Activated CD4-positive, alpha-beta T cell treated with anti-CD3 and anti-CD28 coated beads, Interleukin-2, Interleukin-4, amounts not matched to agents 100 ng/mL and 50 ng/mL, durations not matched to agents 16 hours and 8 hours (primary cell): ENCODE measurements at regions not wholly inside any gene's neighbourhood (a gene's known extent, or its start where the extent isn't known, plus 50 kb on each side); places are given as distances from the start of the nearest gene placed in this dataset.
"Not testable (repeated sequence)": the region's sequence is repeated elsewhere in the genome, so short reads cannot be mapped to it uniquely, and the experiment has no call there.

Source experiments
- DNase-seq: peaks from one replicate; pipeline ENCODE4 v3.0.0-alpha.2; 2020; ENCODE audit warnings: low spot score

DNA sequence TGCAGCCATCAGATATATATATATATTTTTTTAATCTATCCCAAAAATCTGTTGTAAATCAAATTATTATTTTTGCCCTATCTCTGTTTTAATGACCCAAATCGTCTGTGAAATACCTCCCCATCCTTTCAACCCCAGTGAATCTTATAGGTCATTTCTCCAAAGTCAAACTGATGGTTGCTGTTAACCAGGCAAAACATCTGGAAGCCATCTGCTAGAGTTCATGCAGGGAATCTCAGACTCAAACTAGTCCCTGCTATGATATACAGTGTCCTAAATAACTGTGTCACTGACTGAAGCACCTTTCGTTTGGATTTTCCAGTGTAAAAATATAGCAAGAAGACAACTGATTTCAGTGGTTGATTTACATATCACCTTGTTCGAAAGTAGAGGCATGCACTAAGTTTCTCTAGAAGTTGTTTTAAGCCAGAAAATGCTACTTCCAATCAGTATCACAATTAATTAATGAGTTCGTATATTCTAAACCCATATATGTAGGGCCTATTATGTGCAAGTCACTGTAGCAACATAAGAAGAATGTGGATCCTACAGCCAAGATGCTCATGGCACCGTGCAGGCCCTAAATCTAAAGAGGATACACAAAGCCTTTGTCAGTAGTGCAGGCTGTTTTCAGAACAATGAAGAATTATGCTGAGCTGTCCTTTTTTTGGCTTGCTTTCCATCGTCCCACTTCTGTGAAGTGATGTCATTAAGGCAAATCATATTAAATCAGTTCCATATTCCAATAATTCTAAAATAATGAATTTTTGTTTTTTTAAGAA lies 566.0 kb downstream of the STK39 start:
- no peak for DNase-seq

DNA sequence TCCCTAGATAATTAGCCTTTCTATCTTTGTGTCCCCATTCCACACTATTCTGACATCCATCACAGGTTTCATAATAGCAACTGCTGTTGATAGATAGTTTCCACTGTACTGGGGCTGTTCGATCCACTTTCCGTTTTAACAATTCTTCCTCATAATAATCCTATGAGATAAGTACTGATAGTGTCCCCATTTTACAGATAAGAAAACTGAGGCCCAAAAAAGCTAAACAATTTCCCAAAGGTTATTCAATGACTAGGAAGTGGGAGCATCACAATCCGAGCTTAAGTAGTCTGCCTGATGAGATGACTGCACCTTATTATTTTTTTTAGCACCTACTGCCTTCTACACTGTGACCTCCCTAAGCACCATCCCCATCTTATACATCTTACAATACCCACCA lies 569.2 kb downstream of the STK39 start:
- no peak for DNase-seq

DNA sequence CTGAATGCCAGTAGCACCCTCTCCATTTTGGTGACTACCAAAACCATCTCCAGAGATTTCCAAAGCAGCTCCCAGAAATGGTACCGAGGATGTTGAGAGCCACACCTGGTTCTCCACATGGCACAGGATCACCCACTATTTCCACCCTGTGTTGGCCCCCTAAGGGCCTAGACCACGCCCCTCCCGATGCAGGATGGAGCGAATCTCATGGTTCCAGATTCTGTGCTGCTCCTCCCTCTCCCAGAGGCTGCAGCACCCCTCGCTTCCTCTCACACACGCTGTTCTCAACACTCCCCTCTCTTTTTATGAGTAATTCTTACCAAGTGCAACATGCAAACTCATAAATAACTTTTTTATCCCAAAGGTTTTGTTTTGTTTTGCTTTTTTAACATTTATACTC lies 571.5 kb downstream of the STK39 start:
- DNase-seq: no peak

DNA sequence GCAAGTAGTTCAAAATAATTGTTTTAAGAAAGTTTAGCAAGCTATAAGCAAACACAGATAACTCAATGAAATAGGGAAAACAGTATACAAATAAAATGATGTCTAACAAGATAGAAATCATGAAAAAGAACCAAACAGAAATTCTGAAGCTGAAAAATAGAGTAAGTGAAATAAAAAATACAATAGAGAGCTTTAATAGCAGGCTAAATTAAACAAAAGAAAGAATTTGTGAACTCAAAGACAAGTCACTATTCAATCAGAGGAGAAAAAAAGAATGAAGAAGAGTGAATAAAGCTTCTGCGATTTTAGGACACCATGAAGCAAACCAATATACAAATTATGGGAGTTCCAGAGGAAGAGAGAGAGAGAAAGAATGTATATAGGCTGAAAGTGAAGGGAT lies 576.8 kb downstream of the STK39 start:
- DNase-seq: no peak

DNA sequence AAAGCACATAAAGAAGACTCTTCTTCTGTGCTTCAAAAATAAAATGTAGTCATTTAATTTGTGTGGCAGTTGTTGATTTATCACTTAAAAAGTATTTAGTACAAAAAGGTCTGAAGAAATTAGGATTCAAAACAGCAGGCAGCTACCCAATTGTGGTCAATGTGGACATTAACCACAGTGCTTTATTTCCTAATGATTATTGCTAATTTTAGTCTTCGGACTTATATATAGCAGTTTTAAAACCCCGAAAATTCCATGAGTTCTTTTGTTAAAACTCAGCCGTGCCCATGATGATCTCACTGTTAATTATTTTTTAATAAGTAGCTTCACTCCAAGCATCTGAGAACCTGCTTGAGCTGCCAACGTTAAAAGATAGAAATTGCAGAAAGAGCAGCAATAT lies 594.3 kb downstream of the STK39 start:
- DNase-seq: no peak

DNA sequence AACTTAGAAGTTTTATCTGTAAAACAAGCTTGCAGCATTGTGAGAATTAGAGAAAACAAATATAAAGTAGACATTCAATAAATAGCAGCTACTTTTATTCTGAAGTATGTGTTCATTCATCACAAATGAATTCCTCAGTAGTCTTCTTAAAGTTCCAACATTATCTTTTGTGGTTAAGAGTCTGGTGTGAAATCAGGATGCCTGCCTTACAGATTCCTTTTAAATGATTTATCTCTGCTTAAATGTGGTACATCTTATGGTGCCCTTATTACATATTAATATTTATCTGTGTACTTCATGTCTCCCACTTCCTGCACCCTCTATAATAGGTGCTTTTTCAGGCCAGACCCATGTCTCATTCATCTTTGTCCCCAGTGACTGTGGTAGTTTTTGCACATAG lies 595.0 kb downstream of the STK39 start:
- DNase-seq: no peak

DNA sequence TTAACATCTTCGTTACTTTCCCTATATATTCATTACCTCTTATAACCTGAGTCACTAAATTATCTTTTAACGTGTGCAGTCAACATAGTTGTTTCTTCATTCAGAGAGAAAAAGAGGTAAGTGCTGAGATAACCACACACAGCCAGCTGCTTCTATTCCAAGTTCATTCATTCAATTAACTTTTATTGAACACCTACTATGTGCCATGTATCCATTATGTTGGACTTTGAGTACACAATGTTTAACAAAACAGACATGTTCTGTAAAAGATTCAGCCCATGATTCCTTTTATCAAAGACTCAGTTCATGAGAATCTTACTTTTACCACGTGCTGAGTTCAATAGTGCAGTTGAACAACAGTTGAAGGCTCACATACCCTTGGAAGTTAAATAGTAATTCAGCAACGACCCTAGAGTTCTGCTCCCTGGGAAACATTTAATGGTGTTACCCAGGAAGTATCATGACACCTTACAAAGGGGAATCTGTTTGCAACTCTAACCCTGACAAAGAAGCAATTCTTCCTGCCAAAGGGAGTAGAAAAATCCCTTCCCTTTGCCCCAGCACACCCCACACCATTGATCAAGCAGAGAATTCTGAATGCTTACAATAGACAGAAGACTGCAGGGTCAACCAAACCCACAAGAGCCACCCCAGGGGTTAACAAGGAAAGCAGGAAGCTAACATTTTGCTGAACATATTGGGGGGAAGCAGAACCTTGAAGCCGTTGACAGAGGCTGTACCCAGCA lies 595.8 kb downstream of the STK39 start:
- DNase-seq: no peak

DNA sequence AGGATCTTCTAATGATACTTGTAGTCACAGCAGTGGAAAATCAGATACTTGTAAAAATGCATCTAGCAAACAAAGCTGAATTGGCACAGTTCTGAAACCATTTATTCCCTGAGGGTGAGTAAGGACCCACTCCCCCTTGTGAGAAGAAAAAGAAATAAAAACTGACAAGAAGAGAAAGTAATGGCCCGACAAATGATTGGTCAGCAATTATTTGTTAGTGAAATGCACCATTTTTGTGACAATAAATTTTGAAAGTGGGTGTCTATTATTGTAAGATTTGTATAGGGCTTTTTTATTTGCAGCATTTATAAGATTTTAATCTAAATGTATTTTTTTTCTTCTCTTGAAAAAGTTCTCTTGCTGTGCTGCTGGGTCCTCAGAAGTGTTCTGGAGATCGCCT lies 600.8 kb downstream of the STK39 start:
- DNase-seq: no peak

DNA sequence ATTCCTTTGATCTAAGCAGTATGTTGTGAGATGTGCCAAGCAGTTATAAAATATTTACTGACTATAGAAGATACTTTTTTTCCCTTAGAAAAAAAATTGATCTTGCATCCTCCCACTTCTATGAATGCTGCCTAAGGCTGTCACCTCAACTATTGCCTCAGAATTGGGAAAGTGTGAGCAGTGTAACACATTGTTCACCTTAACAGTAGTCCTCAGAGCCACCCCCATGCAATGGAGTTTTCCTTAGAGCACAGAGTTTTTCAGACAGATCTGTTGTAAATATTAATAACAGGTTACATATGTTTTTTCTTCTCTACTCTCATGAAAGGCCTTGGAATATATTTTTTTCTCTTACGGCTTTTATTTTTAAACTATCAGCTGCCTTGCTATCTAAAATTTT lies 607.3 kb downstream of the STK39 start:
- DNase-seq: no peak

DNA sequence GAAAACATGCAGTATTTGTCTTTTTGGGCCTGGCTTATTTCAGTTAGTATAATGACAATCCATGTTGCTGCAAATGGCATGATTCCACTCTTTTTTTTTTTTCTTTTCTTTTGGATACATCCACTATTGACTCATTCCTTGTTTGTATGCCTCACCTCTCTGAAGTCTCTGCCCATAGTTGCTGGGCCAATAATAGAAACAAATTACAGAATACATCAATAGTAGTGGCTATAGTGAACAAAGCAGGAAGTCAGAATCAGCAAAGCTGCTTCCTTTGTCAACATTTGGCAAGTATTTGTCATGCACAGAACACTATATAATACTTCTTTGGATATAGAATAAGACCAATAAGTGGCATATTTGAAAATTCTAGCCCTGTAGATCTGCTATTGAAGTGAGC lies 609.7 kb downstream of the STK39 start:
- no peak for DNase-seq

DNA sequence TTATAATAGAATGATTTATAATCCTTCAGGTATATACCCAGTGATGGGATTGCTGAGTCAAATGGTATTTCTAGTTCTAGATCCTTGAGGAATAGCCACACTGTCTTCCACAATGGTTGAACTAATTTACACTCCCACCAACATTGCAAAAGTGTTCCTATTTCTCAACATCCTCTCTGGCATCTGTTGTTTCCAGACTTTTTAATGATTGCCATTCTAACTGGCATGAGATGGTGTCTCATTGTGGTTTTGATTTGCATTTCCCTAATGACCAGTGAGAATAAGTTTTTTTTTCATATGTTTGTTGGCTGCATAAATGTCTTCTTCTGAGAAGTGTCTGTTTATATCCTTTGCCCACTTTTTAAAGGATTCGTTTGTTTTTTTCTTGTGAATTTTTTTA lies 615.1 kb downstream of the STK39 start:
- DNase-seq: not testable (repeated sequence)

DNA sequence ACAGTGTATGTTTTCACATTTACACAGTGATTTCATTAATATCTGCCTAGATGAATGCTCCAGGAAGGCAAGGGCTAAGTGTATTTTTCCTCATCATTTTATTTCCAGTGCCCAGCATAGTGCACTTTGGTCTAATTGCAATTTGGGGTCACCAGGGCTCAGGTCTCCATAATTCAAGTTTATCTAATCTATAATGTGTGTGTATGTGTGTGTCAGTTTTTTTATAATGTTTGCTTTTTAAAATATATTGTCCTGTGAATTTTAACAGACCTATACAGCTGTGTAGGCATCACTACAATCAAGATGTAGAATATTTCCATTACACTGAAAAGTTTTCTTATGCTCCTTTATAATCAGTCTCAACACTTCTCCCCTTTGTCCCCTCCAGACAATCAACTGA lies 620.4 kb downstream of the STK39 start:
- DNase-seq: no peak

DNA sequence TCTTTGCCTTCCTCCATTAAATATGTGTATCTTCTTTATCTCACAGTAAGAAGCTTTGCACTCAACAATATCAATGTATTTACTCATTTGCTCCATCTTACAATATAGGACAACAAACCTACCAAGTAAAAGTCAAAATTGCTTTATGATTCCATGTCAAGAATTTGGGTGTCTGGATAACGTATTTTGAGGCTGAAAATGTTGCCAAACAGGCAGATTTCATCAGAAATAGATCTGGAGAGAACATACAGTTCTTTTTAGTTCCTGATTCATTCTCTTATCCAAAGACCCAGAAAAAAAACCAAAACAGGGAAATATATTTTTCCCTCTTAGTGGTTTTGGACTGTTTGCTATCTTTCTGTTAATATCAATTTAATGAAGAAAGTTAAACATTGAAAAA lies 621.1 kb downstream of the STK39 start:
- no peak for DNase-seq

DNA sequence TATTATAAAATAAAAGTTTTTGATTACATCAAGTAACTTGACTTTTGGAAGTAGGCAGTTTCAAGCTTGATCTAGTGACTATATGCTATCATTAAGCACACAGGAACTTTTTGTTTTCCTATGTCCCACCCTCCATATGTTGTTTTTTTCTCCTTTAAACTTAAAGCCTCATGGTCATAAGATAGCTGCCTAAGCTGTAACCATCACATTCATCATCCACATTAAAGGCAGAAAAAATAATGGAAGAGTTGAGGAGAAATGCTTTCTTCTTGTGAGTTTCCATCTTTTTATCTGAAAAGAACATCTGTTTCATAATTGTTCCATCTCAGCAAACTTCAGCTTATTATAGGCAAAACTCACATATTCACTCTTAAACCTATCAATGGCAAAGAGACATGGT lies 630.4 kb downstream of the STK39 start:
- DNase-seq: no peak

DNA sequence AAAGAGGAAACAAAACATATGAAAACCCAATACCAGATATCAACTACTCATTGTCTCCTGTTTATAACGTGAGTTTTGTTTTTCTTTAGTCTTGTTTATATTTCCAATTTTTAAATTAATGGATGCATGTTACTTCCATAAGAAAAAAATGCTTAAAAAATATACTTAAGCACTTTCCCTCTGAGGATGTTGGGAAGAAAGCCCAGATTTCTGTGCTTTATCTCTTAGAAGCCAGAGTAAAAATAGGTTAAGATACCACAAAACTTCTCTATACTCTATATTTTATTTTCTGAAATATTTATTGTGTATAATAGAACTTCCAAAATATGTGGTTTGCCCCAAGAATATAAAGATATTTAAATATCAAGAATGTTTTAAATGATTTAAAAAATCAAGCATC lies 633.9 kb downstream of the STK39 start:
- no peak for DNase-seq

DNA sequence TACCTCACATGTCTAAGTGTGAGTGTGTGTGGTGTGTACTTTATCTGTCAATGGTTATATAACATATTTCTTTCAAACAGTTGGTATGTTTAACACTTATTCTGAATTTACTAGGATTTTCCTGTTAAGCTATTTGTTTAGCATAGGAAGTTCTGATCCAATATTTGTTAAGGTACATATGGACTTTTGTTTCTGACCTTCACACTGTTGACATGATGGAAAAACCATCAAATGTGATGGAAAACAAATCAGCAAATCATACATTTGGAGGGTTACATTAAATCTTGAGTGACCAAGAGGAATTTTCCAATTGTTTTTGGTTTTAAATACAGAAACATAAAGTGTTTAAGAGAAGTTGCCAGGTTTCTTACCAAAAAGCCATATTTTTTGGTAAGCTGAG lies 638.9 kb downstream of the STK39 start:
- no peak for DNase-seq

DNA sequence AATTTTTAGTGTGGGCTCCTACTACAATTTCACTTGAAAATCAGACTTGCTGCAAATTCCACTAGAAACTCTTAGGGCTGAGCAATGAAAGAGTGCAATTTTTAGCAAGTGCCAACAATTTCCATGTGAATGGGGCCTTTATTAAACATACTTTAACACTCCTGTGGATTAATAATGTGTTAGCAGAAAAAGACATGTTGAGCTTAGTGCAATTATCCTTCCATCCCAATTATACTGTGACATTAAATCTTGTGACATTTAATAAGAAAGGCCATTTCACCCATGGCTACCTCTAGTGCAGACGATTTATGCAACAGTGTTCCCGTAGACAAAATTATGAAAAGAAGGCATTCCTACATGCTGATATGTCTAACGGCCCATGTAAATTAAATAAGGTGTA lies 639.7 kb downstream of the STK39 start:
- no peak for DNase-seq

DNA sequence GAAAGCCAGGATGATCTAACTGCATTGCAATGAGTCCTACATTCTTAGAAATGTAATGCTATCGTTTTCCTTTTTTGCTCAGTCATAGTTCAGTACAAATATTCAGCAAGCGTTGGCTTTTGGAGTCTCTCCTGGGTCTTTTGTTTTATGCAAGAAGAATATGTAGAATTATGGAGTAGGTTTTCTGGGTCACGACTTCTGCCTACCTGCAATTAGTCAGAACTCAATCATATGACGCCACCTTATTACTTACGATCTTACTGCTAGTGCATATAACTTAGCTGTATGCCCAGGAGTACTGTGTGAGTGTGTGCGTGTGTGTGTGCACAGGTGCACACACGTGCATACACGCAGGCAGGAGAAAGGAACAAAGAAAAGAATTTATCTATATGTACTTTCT lies 640.2 kb downstream of the STK39 start:
- DNase-seq: no peak

DNA sequence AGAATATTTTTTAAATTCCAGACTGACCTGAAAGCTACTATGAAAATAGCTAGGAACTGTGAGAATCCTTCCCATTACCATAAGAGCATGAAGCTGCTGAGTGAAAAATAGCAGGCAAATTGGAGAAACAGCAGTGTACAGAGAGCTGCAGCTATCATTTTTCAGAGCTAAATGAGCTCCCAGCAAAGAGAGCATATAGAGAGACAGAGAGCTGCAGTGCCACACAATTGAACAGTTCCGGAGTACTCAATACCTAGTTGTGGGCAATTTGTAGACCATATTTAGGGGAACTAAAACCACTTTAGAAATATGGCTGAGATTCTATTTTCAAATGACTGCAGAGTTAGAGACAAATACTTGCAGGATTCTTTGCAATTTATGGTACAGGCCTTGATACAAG lies 645.3 kb downstream of the STK39 start:
- DNase-seq: no peak

DNA sequence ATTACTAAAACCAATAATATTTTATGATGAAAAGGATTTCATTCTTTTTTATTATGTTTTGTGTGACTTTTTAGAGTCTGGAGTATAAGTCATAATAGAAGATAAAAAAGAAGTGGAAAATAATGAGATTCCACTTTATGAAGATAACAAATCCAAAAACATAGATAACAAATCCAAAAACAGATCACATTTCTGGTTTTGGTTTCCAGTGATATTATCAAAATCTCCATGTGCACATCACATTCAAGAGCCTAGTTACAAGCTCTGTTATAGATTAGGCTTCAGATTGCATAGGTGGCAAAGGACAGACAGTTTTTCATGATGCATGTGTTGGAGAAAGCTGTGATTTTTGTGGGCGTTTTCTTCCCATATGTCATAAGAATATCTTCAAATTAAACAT lies 648.2 kb downstream of the STK39 start:
- no peak for DNase-seq

DNA sequence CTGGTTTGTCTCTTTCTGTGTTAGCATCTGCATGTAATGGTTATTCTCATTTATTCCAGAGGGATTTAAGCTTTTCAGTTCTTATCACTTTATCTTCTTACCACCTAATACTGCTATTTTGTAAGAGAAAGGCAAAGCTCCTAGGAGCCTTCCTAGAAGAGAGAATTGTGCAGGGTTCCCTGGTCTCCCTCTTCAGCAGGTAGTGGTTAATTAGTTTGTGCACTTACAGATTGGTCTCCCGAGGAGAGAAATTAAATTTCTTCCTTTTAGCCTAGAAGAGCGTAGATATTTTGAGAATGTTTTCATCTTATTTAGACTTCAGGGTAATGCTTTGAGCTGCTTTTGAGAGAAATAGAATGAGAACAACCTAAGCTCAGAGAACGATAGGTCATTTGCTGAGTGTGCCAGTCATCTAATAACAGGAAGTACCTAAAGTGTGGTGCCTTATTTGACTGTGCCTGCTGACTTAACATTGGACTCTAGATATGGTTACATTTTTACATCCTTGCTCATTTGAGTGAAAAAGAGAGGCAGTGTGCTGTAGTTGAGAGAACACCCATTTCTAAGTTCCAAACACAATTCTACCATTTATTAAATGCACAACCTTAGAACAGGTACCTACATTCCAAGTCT lies 651.4 kb downstream of the STK39 start:
- peak; percentile 35 for DNase-seq

DNA sequence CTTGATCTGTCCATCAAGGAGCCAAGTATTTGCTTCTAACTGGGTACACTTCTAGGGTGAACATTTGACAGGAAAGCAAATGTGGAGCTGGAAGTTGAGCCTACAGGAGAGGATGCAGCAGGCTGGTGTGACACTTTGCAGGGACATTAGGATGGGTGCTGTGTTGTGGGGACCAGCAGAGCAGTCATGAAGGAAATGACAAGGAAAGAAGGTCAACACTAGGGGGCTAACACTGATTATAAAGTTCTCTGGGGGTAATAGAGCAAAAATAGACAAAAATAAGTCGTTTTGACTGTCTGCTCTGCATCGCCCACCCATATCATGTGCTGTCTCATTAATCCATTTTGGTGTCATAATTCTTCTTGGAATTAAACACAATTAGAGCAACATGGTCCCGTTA lies 652.4 kb downstream of the STK39 start:
- no peak for DNase-seq

DNA sequence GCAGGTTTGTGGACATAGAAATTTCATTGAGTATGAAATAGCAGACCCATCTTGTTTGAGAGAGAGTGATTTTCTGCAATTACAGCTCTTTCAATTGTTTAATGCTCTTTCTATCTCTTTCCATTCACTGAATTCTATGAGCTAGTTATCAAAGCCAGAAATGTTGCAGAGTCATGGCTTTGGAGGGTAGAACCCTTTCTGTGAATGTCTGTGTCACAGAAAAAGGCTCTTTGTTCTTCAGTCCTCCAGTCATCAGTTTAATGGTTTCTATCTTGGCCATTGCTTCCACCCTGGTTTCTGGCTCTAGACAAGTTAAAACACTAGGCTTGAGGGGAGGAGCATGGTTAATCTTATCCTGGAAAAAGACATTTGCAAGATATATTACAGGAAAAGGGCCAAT lies 655.0 kb downstream of the STK39 start:
- no peak for DNase-seq
